Mesendoderm (in vitro differentiated cells): ENCODE measurements at regions not wholly inside any gene's neighbourhood (a gene's known extent, or its start where the extent isn't known, plus 50 kb on each side); places are given as distances from the start of the nearest gene placed in this dataset.

ENCODE experiments used
- DNase-seq: peaks from one replicate; pipeline ENCODE4 v3.0.0; 2013
- H2AK5ac ChIP-seq: 2 replicates; pipeline ENCODE4 v1.6.1; 2013; ENCODE audit warnings: low read length, inconsistent platforms
- H2BK120ac ChIP-seq: 2 replicates; pipeline ENCODE4 v1.6.1; 2013; ENCODE audit warnings: low read depth, mild to moderate bottlenecking, low read length, moderate library complexity, mixed read lengths
- H2BK15ac ChIP-seq: replicated peaks from 2 replicates; pipeline ENCODE4 v1.6.1; 2013; ENCODE audit warnings: low read depth, mild to moderate bottlenecking, moderate library complexity
- H2BK5ac ChIP-seq: 2 replicates; pipeline ENCODE4 v1.6.1; 2013; ENCODE audit warnings: low read length, inconsistent platforms
- H3K18ac ChIP-seq: 2 replicates; pipeline ENCODE4 v1.6.1; 2013; ENCODE audit warnings: mild to moderate bottlenecking, low read length, mixed read lengths
- H3K23ac ChIP-seq: one replicate; pipeline ENCODE4 v1.6.1; 2013; ENCODE audit warnings: low read length
- H3K27ac ChIP-seq: 2 replicates; pipeline ENCODE4 v1.5.1; 2013; ENCODE audit warnings: low read depth, mild to moderate bottlenecking, inconsistent platforms, low read length, moderate library complexity
- H3K27me3 ChIP-seq: 2 replicates; pipeline ENCODE4 v1.6.1; 2013; ENCODE audit warnings: low read length, control low read depth, mild to moderate bottlenecking, inconsistent platforms; ENCODE audit not compliant: insufficient read depth, poor library complexity
- H3K36me3 ChIP-seq: 2 replicates; pipeline ENCODE4 v1.6.1; 2013; ENCODE audit warnings: low read length, inconsistent platforms; ENCODE audit not compliant: control insufficient read depth, insufficient read depth
- H3K4ac ChIP-seq: one replicate; pipeline ENCODE4 v1.6.1; 2013; ENCODE audit warnings: low read depth, mild to moderate bottlenecking, low read length, moderate library complexity
- H3K4me1 ChIP-seq: 2 replicates; pipeline ENCODE4 v1.6.1; 2013; ENCODE audit warnings: low read depth, low read length, inconsistent platforms; ENCODE audit not compliant: control insufficient read depth
- H3K4me2 ChIP-seq: 2 replicates; pipeline ENCODE4 v1.6.1; 2013; ENCODE audit warnings: low read length
- H3K4me3 ChIP-seq: 2 replicates; pipeline ENCODE4 v1.5.1; 2013; ENCODE audit warnings: mild to moderate bottlenecking, low read length
- H3K56ac ChIP-seq: one replicate; pipeline ENCODE4 v1.6.1; 2013; ENCODE audit warnings: low read length
- H3K79me1 ChIP-seq: 2 replicates; pipeline ENCODE4 v1.6.1; 2013; ENCODE audit warnings: low read length, inconsistent platforms
- H3K79me2 ChIP-seq: 2 replicates; pipeline ENCODE4 v1.6.1; 2013; ENCODE audit warnings: mild to moderate bottlenecking, low read length; ENCODE audit not compliant: control insufficient read depth, insufficient read depth
- H3K9ac ChIP-seq: 2 replicates; pipeline ENCODE4 v1.6.1; 2013; ENCODE audit warnings: low read length, inconsistent platforms
- H4K5ac ChIP-seq: one replicate; pipeline ENCODE4 v1.6.1; 2013; ENCODE audit warnings: low read length
- H4K8ac ChIP-seq: one replicate; pipeline ENCODE4 v1.6.1; 2013; ENCODE audit warnings: low read depth, mild to moderate bottlenecking, control low read depth, low read length, moderate library complexity
- WGBS: extraction: QIAGEN DNeasy Blood & Tissue Kit; methylation state at CpG from one replicate; pipeline ENCODE4 v1.1.7; 2013; ENCODE audit warnings: low lambda C conversion rate, missing lambda C conversion rate; ENCODE audit not compliant: insufficient coverage; ENCODE audit errors: extremely low coverage; 5-methylcytosine and 5-hydroxymethylcytosine counted together

DNA sequence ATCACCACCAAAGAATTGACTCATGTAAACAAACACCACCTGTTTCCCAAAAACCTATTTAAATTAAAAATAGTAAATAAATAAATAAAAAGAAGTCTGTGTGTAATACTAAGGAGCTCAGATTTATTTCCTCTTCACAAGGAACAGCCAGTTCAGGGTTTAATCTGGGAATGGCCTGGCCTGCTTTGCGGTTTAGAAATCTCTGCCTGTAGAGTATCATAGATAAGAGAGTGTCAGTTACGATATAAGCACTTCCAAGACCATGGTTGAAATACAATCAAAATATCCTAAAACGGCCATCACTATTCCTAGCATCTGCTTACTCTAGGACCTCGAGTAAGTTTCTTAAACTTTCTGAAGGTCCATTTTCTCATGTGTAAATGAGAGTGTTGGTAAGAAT, 274.4 kb downstream of the PLPP3 start:
- no peak overlapping the region for H2BK120ac ChIP-seq
- WGBS = no CpG with 5 or more reads among the region's 4 CpGs
- H3K4me3 ChIP-seq = no peak overlapping the region
- no peak overlapping the region for H3K4me2 ChIP-seq
- H3K23ac ChIP-seq = no peak overlapping the region
- H3K9ac ChIP-seq = no peak overlapping the region
- no peaks in the 10 kb centered on the region for H3K79me2 ChIP-seq
- no peaks in the 10 kb centered on the region for H3K27me3 ChIP-seq
- no peak overlapping the region for H4K5ac ChIP-seq
- no peaks in the 10 kb centered on the region for H3K4me1 ChIP-seq
- H3K27ac ChIP-seq = no peak overlapping the region
- H3K36me3 ChIP-seq = no peaks in the 10 kb centered on the region
- no peak overlapping the region for H3K4ac ChIP-seq
- H2BK5ac ChIP-seq = no peak overlapping the region
- H4K8ac ChIP-seq = no peak overlapping the region
- H2AK5ac ChIP-seq = no peak overlapping the region
- no peaks in the 10 kb centered on the region for H3K79me1 ChIP-seq
- no peak overlapping the region for H3K18ac ChIP-seq
- H3K56ac ChIP-seq = no peak overlapping the region
- DNase-seq = no peak
- no peak overlapping the region for H2BK15ac ChIP-seq

DNA sequence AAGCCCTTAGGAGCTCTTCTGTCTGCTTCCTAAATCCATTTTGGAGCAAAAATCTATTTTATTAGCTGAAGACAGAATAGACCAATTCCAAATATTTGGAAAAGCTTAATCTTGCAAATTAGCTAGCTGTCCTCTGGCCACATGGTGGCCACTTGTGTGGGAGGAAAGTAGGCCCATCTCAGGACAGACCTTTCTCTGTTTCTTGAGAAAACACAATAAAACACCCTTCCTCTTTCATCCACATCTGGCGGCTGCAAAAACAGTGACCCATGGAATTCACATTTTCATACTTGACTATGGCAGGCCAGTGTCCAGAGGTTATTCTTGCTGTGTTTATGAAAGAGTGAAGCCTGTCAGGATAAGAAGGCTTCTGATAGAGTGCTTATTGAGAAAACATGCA, 275.6 kb downstream of the PLPP3 start:
- no peak overlapping the region for H2BK5ac ChIP-seq
- no peak overlapping the region for H3K27ac ChIP-seq
- H2BK120ac ChIP-seq = no peak overlapping the region
- no peaks in the 10 kb centered on the region for H3K79me1 ChIP-seq
- H4K5ac ChIP-seq = no peak overlapping the region
- H3K4me3 ChIP-seq = no peak overlapping the region
- H3K27me3 ChIP-seq = no peaks in the 10 kb centered on the region
- no peak overlapping the region for H4K8ac ChIP-seq
- H3K4ac ChIP-seq = no peak overlapping the region
- no peak overlapping the region for H3K9ac ChIP-seq
- no peak for DNase-seq
- H2AK5ac ChIP-seq = no peak overlapping the region
- H3K56ac ChIP-seq = no peak overlapping the region
- no peak overlapping the region for H2BK15ac ChIP-seq
- no peak overlapping the region for H3K4me2 ChIP-seq
- H3K79me2 ChIP-seq = no peaks in the 10 kb centered on the region
- H3K23ac ChIP-seq = no peak overlapping the region
- H3K18ac ChIP-seq = no peak overlapping the region
- WGBS = no CpG with 5 or more reads among the region's 1 CpG
- H3K36me3 ChIP-seq = no peaks in the 10 kb centered on the region
- no peaks in the 10 kb centered on the region for H3K4me1 ChIP-seq

DNA sequence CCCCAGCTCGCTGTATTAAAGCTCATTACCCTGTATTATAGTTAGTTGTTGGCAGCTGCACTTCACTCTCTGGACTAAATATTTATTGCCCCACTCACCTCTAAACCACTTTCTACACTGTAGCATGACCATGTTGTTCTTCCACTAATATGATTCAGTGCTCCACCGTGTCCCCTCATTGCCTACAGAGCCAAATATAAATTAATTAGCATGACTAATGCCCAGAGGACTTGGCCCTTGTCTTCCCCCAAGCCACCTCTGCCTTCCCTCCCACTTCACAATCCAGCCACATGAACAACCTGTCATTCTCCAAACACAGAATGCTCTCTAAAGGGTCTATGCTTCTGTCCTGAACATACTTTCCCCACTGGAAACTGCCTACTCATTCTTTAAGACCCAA, 276.5 kb downstream of the PLPP3 start:
- Histone ChIP-seq H2BK5ac (no peak overlapping the region), H3K4me1 (no peaks in the 10 kb centered on the region), H2BK15ac (no peak overlapping the region), H2AK5ac (no peak overlapping the region), H3K27me3 (no peaks in the 10 kb centered on the region), H4K8ac (no peak overlapping the region), H3K9ac (no peak overlapping the region), H3K23ac (no peak overlapping the region), H4K5ac (no peak overlapping the region), H3K79me2 (no peaks in the 10 kb centered on the region), H2BK120ac (no peak overlapping the region), H3K27ac (no peak overlapping the region), H3K36me3 (no peaks in the 10 kb centered on the region), H3K79me1 (no peaks in the 10 kb centered on the region), H3K56ac (no peak overlapping the region), H3K4me3 (no peak overlapping the region), H3K4me2 (no peak overlapping the region), H3K18ac (no peak overlapping the region), H3K4ac (no peak overlapping the region)
- DNase-seq = no peak
- no CpG with 5 or more reads among the region's 2 CpGs for WGBS

DNA sequence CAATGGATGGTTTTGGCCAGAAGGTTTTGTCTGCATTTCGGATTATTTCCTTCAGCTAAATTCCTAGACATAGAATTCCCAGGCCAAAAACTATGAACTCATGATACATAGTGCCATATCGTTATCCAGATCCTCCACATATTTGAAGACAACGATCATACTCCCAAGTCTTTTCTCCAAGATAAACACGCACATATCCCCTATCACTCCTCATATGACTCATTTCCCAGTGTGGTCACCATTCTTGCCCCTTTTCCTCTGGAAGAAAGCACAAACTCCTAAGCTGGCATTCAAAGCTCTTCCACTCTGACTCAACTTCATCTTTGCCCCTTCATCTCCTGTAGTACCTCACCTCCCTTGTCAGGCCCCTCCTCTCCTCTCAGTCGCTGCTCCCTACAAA, 277.6 kb downstream of the PLPP3 start:
- DNase-seq = no peak
- Histone ChIP-seq H3K79me1 (no peaks in the 10 kb centered on the region), H3K27ac (no peak overlapping the region), H4K8ac (no peak overlapping the region), H3K79me2 (no peaks in the 10 kb centered on the region), H3K4me1 (no peaks in the 10 kb centered on the region), H3K23ac (no peak overlapping the region), H3K4me3 (no peak overlapping the region), H3K27me3 (no peaks in the 10 kb centered on the region), H2BK15ac (no peak overlapping the region), H2AK5ac (no peak overlapping the region), H3K56ac (no peak overlapping the region), H2BK120ac (no peak overlapping the region), H4K5ac (no peak overlapping the region), H3K18ac (no peak overlapping the region), H3K4ac (no peak overlapping the region), H3K4me2 (no peak overlapping the region), H3K9ac (no peak overlapping the region), H2BK5ac (no peak overlapping the region), H3K36me3 (no peaks in the 10 kb centered on the region)
- WGBS = no CpG with 5 or more reads among the region's 5 CpGs

DNA sequence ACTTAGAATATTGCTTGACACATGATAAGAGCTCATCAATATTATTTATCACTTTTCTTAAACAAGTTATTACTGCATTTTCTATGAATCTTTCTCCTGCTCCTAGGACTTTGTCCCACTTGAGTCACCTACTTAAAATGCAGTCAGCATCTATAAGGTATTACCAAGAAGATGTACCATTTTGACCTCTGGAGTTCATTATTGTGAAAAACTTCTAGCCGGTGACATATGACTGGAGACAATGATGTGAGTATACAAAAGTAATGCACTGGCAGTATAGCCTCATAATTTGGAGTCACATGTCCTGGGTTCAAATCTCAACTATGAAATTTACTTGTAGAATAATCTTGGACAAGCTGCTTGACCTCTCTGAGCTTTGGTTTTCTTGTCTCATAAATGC, 278.5 kb downstream of the PLPP3 start:
- Histone ChIP-seq H3K4ac (no peak overlapping the region), H2BK5ac (no peak overlapping the region), H3K79me2 (no peaks in the 10 kb centered on the region), H3K27ac (no peak overlapping the region), H3K27me3 (no peaks in the 10 kb centered on the region), H3K56ac (no peak overlapping the region), H3K79me1 (no peaks in the 10 kb centered on the region), H4K8ac (no peak overlapping the region), H2AK5ac (no peak overlapping the region), H3K23ac (no peak overlapping the region), H2BK120ac (no peak overlapping the region), H3K18ac (no peak overlapping the region), H3K4me1 (no peaks in the 10 kb centered on the region), H4K5ac (no peak overlapping the region), H2BK15ac (no peak overlapping the region), H3K4me3 (no peak overlapping the region), H3K9ac (no peak overlapping the region), H3K4me2 (no peak overlapping the region), H3K36me3 (no peaks in the 10 kb centered on the region)
- no peak for DNase-seq
- WGBS = no CpG with 5 or more reads among the region's 1 CpG

DNA sequence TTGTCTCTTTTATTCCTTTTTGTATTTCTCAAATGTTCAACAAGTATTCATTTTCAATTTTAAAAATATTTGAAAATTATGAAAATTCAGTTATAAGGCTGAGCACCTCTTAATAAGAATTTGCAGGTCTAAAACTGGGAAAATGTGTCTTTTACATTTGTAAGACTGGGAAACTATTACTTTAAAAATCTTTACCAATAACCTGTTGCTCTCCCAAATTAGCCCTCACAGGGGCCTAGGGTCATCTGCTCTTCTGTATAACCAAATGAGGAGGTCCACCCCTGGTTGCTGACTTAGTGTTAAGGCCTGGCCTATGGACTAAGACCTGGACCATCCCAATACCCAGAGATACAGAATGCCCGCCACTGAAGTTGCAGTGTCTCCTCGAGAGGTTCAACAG, 280.5 kb downstream of the PLPP3 start:
- Histone ChIP-seq H3K4me3 (no peak overlapping the region), H3K79me2 (no peaks in the 10 kb centered on the region), H3K4me2 (no peak overlapping the region), H3K56ac (no peak overlapping the region), H3K36me3 (no peaks in the 10 kb centered on the region), H3K4ac (no peak overlapping the region), H2BK120ac (no peak overlapping the region), H3K27me3 (no peaks in the 10 kb centered on the region), H2BK15ac (no peak overlapping the region), H3K23ac (no peak overlapping the region), H3K27ac (no peak overlapping the region), H3K79me1 (no peaks in the 10 kb centered on the region), H2AK5ac (no peak overlapping the region), H2BK5ac (no peak overlapping the region), H4K8ac (no peak overlapping the region), H3K9ac (no peak overlapping the region), H4K5ac (no peak overlapping the region), H3K4me1 (no peaks in the 10 kb centered on the region), H3K18ac (no peak overlapping the region)
- no peak for DNase-seq
- WGBS = no CpG with 5 or more reads among the region's 2 CpGs
